AG09319 (cell line): ENCODE measurements at regions not wholly inside any gene's neighbourhood (a gene's known extent, or its start where the extent isn't known, plus 50 kb on each side); places are given as distances from the start of the nearest gene placed in this dataset.

ENCODE experiments used
- DNase-seq: peaks from one replicate; pipeline ENCODE4 v3.0.0-alpha.2; 2010; ENCODE audit warnings: low read depth; ENCODE audit errors: extremely low read depth
- CTCF ChIP-seq: IDR thresholded peaks from 2 replicates; pipeline ENCODE4 v1.5.1; 2011; ENCODE audit warnings: low read depth, mild to moderate bottlenecking, inconsistent platforms, low read length, moderate library complexity

GRCh38 chr15:26451995-26452394, 320.9 kb downstream of the GABRB3 start:
- no peak for TF ChIP-seq CTCF
- no peak for DNase-seq

GRCh38 chr15:26449291-26449690, 323.6 kb downstream of the GABRB3 start:
- no peak for TF ChIP-seq CTCF
- no peak for DNase-seq

GRCh38 chr15:26443321-26443720, 329.5 kb downstream of the GABRB3 start:
- no peak for TF ChIP-seq CTCF
- DNase-seq = no peak

- DNase-seq = no peak
- no peak for TF ChIP-seq CTCF
These were observed 330.2 kb downstream of the GABRB3 start for GRCh38 chr15:26442680-26443079.

- TF ChIP-seq CTCF = no peak
These were observed 333.2 kb downstream of the GABRB3 start for GRCh38 chr15:26439681-26440080.

GRCh38 chr15:26438718-26439117, 334.1 kb downstream of the GABRB3 start:
- DNase-seq = no peak

More at GRCh38 chr15:26439681-26440080, 333.2 kb downstream of the GABRB3 start:
- DNase-seq = no peak

GRCh38 chr15:26438316-26438715, 334.6 kb downstream of the GABRB3 start:
- no peak for TF ChIP-seq CTCF

More at GRCh38 chr15:26438718-26439117, 334.1 kb downstream of the GABRB3 start:
- no peak for TF ChIP-seq CTCF

More at GRCh38 chr15:26438316-26438715, 334.6 kb downstream of the GABRB3 start:
- no peak for DNase-seq
